ENCODE measurements at regions not wholly inside any gene's neighbourhood (a gene's known extent, or its start where the extent isn't known, plus 50 kb on each side); places are given as distances from the start of the nearest gene placed in this dataset.
A peak's percentile ranks its signal among the peaks of the same experiment; 100 is the strongest.

DNA sequence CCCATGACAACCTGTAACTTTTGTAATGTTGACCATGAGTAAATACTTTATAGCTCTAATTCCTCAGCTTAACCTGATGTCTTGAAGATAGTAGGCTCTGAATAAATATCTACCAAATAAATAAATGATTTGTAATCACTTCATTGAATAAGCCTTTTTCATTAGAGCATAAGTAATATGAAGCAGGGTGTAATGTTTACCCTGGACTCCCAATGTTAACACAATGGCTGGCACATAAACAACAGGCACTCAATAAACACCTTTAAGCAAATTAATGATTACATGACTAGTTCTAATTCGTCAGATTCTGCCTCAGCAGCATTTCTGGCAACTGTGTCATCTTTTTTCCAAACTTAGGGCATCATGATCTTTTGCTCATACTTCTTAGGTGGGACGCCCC, 396.3 kb downstream of the LIG4 start:
- H3K9me3 ChIP-seq (ENCODE audit: severe bottlenecking): no peaks in the 10 kb centered on the region
- TF ChIP-seq, protein P1, sequence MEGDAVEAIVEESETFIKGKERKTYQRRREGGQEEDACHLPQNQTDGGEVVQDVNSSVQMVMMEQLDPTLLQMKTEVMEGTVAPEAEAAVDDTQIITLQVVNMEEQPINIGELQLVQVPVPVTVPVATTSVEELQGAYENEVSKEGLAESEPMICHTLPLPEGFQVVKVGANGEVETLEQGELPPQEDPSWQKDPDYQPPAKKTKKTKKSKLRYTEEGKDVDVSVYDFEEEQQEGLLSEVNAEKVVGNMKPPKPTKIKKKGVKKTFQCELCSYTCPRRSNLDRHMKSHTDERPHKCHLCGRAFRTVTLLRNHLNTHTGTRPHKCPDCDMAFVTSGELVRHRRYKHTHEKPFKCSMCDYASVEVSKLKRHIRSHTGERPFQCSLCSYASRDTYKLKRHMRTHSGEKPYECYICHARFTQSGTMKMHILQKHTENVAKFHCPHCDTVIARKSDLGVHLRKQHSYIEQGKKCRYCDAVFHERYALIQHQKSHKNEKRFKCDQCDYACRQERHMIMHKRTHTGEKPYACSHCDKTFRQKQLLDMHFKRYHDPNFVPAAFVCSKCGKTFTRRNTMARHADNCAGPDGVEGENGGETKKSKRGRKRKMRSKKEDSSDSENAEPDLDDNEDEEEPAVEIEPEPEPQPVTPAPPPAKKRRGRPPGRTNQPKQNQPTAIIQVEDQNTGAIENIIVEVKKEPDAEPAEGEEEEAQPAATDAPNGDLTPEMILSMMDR (IDR thresholded peaks at IDR 0.05; ENCODE audit: low read depth, low read length): no peak
- no peak overlapping the region for H3K27ac ChIP-seq
- no peaks in the 10 kb centered on the region for H3K36me3 ChIP-seq
- H3K4me3 ChIP-seq (ENCODE audit: low read depth, low read length): no peak overlapping the region
- DNase-seq: no peak
- H3K27me3 ChIP-seq (ENCODE audit: insufficient read depth, low read depth, severe bottlenecking): no peaks in the 10 kb centered on the region

DNA sequence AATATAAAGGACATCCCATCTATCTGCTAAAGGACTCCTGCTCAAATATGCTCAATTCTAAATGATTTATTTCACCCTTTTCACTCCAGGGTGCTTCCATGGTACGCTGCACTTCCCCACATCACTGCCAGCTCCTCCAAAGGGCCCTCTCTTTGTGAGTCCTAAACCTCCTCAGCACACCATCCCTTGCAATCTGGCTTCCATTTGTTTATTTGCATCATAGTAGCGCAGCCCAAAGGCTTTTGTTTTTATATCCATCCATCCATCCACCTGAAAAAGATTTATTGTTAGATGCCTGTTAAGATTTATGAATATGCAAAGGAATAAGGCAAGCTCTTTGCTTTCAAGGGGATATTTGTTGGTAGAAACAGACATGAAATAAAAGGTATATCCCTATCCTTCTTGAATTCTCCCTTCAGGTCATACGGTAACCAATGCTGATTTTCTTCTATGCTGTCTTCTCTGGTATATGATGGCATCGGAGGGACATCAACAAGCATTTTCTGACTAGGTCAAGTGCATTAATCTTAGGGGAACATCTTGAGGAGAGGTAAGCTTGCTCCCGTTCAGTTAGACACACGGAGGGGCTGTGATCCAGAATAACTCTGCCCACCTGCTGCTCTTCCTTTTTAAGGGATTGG, 397.6 kb downstream of the LIG4 start:
- TF ChIP-seq, protein P1 (IDR thresholded peaks at IDR 0.05; ENCODE audit: low read depth, low read length): no peak
- H3K27ac ChIP-seq: no peak overlapping the region

DNA sequence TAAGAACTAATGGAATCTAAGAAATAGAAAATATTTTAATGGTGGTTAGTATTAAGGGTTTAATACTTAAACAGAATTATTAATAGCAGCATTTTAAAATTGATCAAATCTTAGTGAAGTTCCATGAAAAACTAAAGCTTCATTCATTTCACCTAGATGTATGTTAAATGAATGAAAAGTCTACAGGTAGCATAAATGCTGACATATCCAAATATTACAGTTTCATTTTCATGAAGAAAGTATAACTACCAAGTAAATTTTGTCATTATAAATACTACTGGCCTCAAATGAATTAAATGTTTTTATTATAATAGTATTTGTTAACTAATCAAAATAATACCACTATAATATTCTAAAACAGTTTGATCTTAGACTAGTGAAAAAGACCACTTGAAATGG, 403.3 kb downstream of the LIG4 start:
- no peak overlapping the region for H3K4me3 ChIP-seq (ENCODE audit: low read depth, low read length)
- no peak for DNase-seq
- no peaks in the 10 kb centered on the region for H3K36me3 ChIP-seq
- TF ChIP-seq, protein P1 (IDR thresholded peaks at IDR 0.05; ENCODE audit: low read depth, low read length): no peak
- no peak overlapping the region for H3K27ac ChIP-seq
- no peaks in the 10 kb centered on the region for H3K9me3 ChIP-seq (ENCODE audit: severe bottlenecking)
- H3K27me3 ChIP-seq (ENCODE audit: insufficient read depth, low read depth, severe bottlenecking): no peaks in the 10 kb centered on the region

More for the DNA sequence above, 397.6 kb downstream of the LIG4 start:
- H3K36me3 ChIP-seq: no peaks in the 10 kb centered on the region
- no peaks in the 10 kb centered on the region for H3K27me3 ChIP-seq (ENCODE audit: insufficient read depth, low read depth, severe bottlenecking)
- H3K9me3 ChIP-seq (ENCODE audit: severe bottlenecking): no peaks in the 10 kb centered on the region
- no peak for DNase-seq
- H3K4me3 ChIP-seq (ENCODE audit: low read depth, low read length): no peak overlapping the region

DNA sequence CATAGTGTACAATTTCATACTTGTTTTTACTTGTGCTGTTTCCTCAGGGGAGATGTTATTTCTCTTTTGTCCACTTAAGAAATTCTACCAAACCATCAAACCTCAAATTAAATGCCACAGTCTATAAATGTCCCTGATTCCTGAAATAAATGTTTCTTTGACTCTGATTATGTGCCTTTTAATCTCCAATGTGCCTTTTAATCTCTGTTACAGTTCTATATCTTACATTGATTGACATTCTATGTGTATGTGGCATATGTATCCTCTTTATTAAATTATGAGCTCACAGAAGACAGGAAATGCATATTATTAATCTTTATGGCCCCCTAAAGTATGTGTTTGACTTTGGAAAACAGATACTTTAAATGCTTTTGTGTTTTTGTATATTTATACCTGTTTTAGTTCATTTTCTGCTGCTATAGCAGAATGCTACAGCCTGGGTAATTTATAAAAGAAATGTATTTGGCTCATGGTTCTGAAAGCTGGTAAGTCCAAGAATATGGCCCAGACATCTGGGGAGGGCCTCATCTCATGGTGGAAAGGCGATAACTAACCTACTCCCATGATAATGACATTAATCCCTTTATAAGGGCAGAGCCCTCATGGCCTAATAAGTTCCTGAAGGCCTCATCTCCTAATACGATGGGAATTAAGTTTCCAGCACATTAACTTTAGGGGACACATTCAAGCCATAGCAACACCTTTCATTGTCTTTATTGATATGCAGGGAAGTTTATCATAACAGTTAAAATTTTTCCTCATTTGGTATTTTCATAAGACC, 403.9 kb downstream of the LIG4 start:
- TF ChIP-seq, protein P1 (IDR thresholded peaks at IDR 0.05; ENCODE audit: low read depth, low read length): no peak
- H3K4me3 ChIP-seq (ENCODE audit: low read depth, low read length): no peak overlapping the region
- no peaks in the 10 kb centered on the region for H3K27me3 ChIP-seq (ENCODE audit: insufficient read depth, low read depth, severe bottlenecking)
- DNase-seq: peak; percentile 51
- no peak overlapping the region; the same call in 1 of the 2 replicates for H3K27ac ChIP-seq
- H3K36me3 ChIP-seq: no peaks in the 10 kb centered on the region
- no peaks in the 10 kb centered on the region for H3K9me3 ChIP-seq (ENCODE audit: severe bottlenecking)

DNA sequence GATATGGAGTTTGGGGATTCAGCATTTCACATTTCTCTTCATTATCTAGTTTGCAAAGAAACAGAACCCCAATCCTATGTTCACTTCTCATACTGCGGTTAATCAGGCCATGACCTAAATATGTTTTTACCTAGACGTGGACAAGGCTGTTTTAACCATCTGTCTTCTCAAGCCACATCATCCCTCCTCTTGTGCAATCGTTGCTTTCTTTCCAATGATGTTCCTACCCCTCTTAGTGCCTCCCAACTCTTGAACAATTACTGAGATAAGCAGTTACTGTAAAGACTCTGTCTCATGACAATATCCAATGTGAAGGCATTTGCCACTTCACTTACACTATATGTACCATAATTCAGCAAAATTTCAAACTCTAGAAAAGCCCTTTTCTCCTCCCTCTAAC, 406.2 kb downstream of the LIG4 start:
- no peaks in the 10 kb centered on the region for H3K27me3 ChIP-seq (ENCODE audit: insufficient read depth, low read depth, severe bottlenecking)
- no peak overlapping the region for H3K4me3 ChIP-seq (ENCODE audit: low read depth, low read length)
- no peaks in the 10 kb centered on the region for H3K36me3 ChIP-seq
- no peak for DNase-seq
- no peaks in the 10 kb centered on the region for H3K9me3 ChIP-seq (ENCODE audit: severe bottlenecking)
- H3K27ac ChIP-seq: no peak overlapping the region
- TF ChIP-seq, protein P1 (IDR thresholded peaks at IDR 0.05; ENCODE audit: low read depth, low read length): no peak

All from WERI-Rb-1 (cell line).